ENCODE measurements at regions not wholly inside any gene's neighbourhood (a gene's known extent, or its start where the extent isn't known, plus 50 kb on each side); places are given as distances from the start of the nearest gene placed in this dataset.
A peak's percentile ranks its signal among the peaks of the same experiment; 100 is the strongest.

GRCh38 chr2:36032046-36032445, 323.5 kb upstream of the CRIM1 start:
- no peak overlapping the region for H3K9ac ChIP-seq (ENCODE audit: low read length in 5 of 5)
- no peaks in the 10 kb centered on the region for H3K36me3 ChIP-seq (ENCODE audit: control insufficient read depth in 5 of 5, insufficient read depth in 5 of 5, low read length in 5 of 5)
- no peak overlapping the region for H3K27ac ChIP-seq (ENCODE audit: low read depth, low read length)
- no peak overlapping the region for H3K4me3 ChIP-seq (ENCODE audit: low read depth in 1 of 5, low read length in 5 of 5)
- H3K9me3 ChIP-seq (ENCODE audit: control insufficient read depth in 5 of 5, low read length in 5 of 5): peaks cover 0 to 2% (median 0%) of the 10 kb centered on the region in 5 donors
- no peaks in the 10 kb centered on the region for H3K4me1 ChIP-seq (ENCODE audit: control insufficient read depth in 5 of 5, insufficient read depth in 5 of 5, low read length in 5 of 5)
- no peaks in the 10 kb centered on the region for H3K27me3 ChIP-seq (ENCODE audit: control insufficient read depth in 5 of 5, insufficient read depth in 4 of 5, low read length in 5 of 5)

GRCh38 chr2:36031471-36031870, 324.1 kb upstream of the CRIM1 start:
- H3K9ac ChIP-seq (ENCODE audit: low read length in 5 of 5): no peak overlapping the region
- no peak overlapping the region for H3K27ac ChIP-seq (ENCODE audit: low read depth, low read length)
- no peaks in the 10 kb centered on the region for H3K36me3 ChIP-seq (ENCODE audit: control insufficient read depth in 5 of 5, insufficient read depth in 5 of 5, low read length in 5 of 5)
- H3K27me3 ChIP-seq (ENCODE audit: control insufficient read depth in 5 of 5, insufficient read depth in 4 of 5, low read length in 5 of 5): no peaks in the 10 kb centered on the region
- no peak overlapping the region for H3K4me3 ChIP-seq (ENCODE audit: low read depth in 1 of 5, low read length in 5 of 5)
- no peaks in the 10 kb centered on the region for H3K9me3 ChIP-seq (ENCODE audit: control insufficient read depth in 5 of 5, low read length in 5 of 5)
- no peaks in the 10 kb centered on the region for H3K4me1 ChIP-seq (ENCODE audit: control insufficient read depth in 5 of 5, insufficient read depth in 5 of 5, low read length in 5 of 5)

DNA sequence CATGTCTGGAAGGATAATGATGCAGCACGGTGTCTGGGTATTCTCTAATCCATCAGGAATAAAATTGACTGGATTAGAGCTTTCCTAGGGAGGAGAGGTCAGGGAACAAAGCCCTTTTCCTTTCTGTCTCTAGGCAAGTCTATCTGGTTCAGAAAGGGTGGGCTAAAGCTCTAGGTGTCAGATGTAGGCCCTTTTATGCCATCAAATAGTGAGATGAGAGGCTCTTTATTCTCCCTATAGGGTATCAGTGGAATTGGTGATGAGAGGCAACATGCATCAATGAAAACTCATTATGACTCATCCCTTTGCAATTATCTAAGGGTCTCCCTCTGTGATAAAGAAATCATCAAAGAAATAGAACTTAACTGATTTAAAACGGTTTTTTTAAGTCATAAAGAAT, 328.0 kb upstream of the CRIM1 start:
- no peaks in the 10 kb centered on the region for H3K36me3 ChIP-seq (ENCODE audit: control insufficient read depth in 5 of 5, insufficient read depth in 5 of 5, low read length in 5 of 5)
- H3K27me3 ChIP-seq (ENCODE audit: control insufficient read depth in 5 of 5, insufficient read depth in 4 of 5, low read length in 5 of 5): no peaks in the 10 kb centered on the region
- no peak overlapping the region for H3K4me3 ChIP-seq (ENCODE audit: low read depth in 1 of 5, low read length in 5 of 5)
- no peak overlapping the region for H3K9ac ChIP-seq (ENCODE audit: low read length in 5 of 5)
- H3K9me3 ChIP-seq (ENCODE audit: control insufficient read depth in 5 of 5, low read length in 5 of 5): no peaks in the 10 kb centered on the region
- H3K27ac ChIP-seq (ENCODE audit: low read depth, low read length): no peak overlapping the region
- no peaks in the 10 kb centered on the region for H3K4me1 ChIP-seq (ENCODE audit: control insufficient read depth in 5 of 5, insufficient read depth in 5 of 5, low read length in 5 of 5)

DNA sequence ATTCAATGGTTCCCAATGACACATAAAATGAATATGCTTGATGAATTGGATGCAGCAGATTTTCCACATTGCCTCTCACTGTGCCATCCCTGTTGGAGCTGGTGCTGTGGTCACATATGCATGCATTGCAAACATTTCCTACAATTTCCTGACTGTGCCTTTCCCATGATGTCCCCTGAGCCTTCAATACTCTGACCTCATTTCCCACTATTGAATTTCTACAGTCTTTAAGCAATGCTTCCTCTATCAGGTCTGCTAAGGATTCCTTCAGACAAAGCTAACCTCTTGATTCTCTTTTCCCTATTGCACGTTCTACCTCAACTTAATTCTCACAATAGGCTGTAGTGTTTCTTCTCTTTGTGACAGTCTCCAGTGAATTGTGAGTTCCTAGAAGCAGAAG, 342.5 kb upstream of the CRIM1 start:
- Histone ChIP-seq H3K9me3 (ENCODE audit: control insufficient read depth in 5 of 5, low read length in 5 of 5) (no peaks in the 10 kb centered on the region), H3K36me3 (ENCODE audit: control insufficient read depth in 5 of 5, insufficient read depth in 5 of 5, low read length in 5 of 5) (no peaks in the 10 kb centered on the region), H3K4me1 (ENCODE audit: control insufficient read depth in 5 of 5, insufficient read depth in 5 of 5, low read length in 5 of 5) (peaks cover 0 to 17% (median 0%) of the 10 kb centered on the region in 5 donors), H3K27me3 (ENCODE audit: control insufficient read depth in 5 of 5, insufficient read depth in 4 of 5, low read length in 5 of 5) (no peaks in the 10 kb centered on the region), H3K4me3 (ENCODE audit: low read depth in 1 of 5, low read length in 5 of 5) (no peak overlapping the region), H3K27ac (ENCODE audit: low read depth, low read length) (peak overlapping the region; percentile 34), H3K9ac (ENCODE audit: low read length in 5 of 5) (no peak overlapping the region)

GRCh38 chr2:36006444-36006843, 349.1 kb upstream of the CRIM1 start:
- no peaks in the 10 kb centered on the region for H3K9me3 ChIP-seq (ENCODE audit: control insufficient read depth in 5 of 5, low read length in 5 of 5)
- H3K27ac ChIP-seq (ENCODE audit: low read depth, low read length): no peak overlapping the region
- no peaks in the 10 kb centered on the region for H3K27me3 ChIP-seq (ENCODE audit: control insufficient read depth in 5 of 5, insufficient read depth in 4 of 5, low read length in 5 of 5)
- no peak overlapping the region for H3K4me3 ChIP-seq (ENCODE audit: low read depth in 1 of 5, low read length in 5 of 5)
- H3K36me3 ChIP-seq (ENCODE audit: control insufficient read depth in 5 of 5, insufficient read depth in 5 of 5, low read length in 5 of 5): no peaks in the 10 kb centered on the region
- no peak overlapping the region for H3K9ac ChIP-seq (ENCODE audit: low read length in 5 of 5)
- H3K4me1 ChIP-seq (ENCODE audit: control insufficient read depth in 5 of 5, insufficient read depth in 5 of 5, low read length in 5 of 5): peaks cover 0 to 3% (median 0%) of the 10 kb centered on the region in 5 donors

- H3K27me3 ChIP-seq (ENCODE audit: control insufficient read depth in 5 of 5, insufficient read depth in 4 of 5, low read length in 5 of 5): peaks cover 0 to 6% (median 0%) of the 10 kb centered on the region in 5 donors
- H3K4me1 ChIP-seq (ENCODE audit: control insufficient read depth in 5 of 5, insufficient read depth in 5 of 5, low read length in 5 of 5): no peaks in the 10 kb centered on the region
- no peaks in the 10 kb centered on the region for H3K36me3 ChIP-seq (ENCODE audit: control insufficient read depth in 5 of 5, insufficient read depth in 5 of 5, low read length in 5 of 5)
- H3K4me3 ChIP-seq (ENCODE audit: low read depth in 1 of 5, low read length in 5 of 5): no peak overlapping the region
- no peak overlapping the region for H3K9ac ChIP-seq (ENCODE audit: low read length in 5 of 5)
- no peaks in the 10 kb centered on the region for H3K9me3 ChIP-seq (ENCODE audit: control insufficient read depth in 5 of 5, low read length in 5 of 5)
- no peak overlapping the region for H3K27ac ChIP-seq (ENCODE audit: low read depth, low read length)
Measured at GRCh38 chr2:36002941-36003340, 352.6 kb upstream of the CRIM1 start.

DNA sequence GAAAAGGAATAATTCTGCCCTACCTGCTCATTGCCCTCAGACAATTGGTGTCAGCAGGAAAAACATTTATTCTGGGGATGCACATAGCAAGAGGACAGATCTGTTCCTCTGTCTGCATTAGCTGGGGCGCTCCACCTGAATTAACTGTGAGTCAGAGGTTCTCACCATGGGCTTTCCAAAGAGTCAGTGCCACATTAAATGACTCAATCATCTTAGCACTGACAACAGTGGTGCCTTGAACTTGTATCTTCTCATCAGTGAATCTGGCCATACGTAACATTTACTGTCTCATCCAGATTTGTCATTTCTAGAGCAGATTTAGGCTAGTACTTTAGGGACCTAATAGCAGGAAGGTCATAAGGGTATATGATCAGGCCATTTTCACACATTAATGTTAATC, 358.1 kb upstream of the CRIM1 start:
- no peak overlapping the region for H3K27ac ChIP-seq (ENCODE audit: low read depth, low read length)
- H3K9me3 ChIP-seq (ENCODE audit: control insufficient read depth in 5 of 5, low read length in 5 of 5): peaks cover 0 to 3% (median 0%) of the 10 kb centered on the region in 5 donors
- no peak overlapping the region for H3K9ac ChIP-seq (ENCODE audit: low read length in 5 of 5)
- H3K27me3 ChIP-seq (ENCODE audit: control insufficient read depth in 5 of 5, insufficient read depth in 4 of 5, low read length in 5 of 5): peaks cover 0 to 6% (median 0%) of the 10 kb centered on the region in 5 donors
- no peaks in the 10 kb centered on the region for H3K4me1 ChIP-seq (ENCODE audit: control insufficient read depth in 5 of 5, insufficient read depth in 5 of 5, low read length in 5 of 5)
- H3K36me3 ChIP-seq (ENCODE audit: control insufficient read depth in 5 of 5, insufficient read depth in 5 of 5, low read length in 5 of 5): no peaks in the 10 kb centered on the region
- no peak overlapping the region for H3K4me3 ChIP-seq (ENCODE audit: low read depth in 1 of 5, low read length in 5 of 5)

DNA sequence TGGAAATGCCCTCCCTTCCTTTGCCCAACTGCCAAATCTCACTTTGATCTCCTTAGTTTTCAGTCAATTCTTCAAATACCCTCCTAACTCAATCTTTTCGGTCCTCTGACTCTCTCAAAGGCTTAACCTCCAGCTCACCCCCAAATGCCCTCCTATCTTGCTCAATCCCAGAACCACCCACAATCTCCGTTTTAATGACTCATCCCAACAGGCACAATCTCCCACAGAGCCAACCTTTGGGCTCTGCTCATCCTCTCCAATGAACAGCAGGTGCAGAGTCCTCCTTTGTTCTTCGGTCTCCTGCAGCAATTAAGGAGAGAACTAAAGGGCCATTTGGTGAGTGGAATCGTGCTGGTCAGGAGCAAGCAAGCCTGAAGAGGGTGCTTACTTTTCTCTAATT, 366.1 kb upstream of the CRIM1 start:
- Histone ChIP-seq H3K9ac (ENCODE audit: low read length in 5 of 5) (no peak overlapping the region), H3K4me3 (ENCODE audit: low read depth in 1 of 5, low read length in 5 of 5) (no peak overlapping the region), H3K27ac (ENCODE audit: low read depth, low read length) (no peak overlapping the region), H3K27me3 (ENCODE audit: control insufficient read depth in 5 of 5, insufficient read depth in 4 of 5, low read length in 5 of 5) (no peaks in the 10 kb centered on the region), H3K9me3 (ENCODE audit: control insufficient read depth in 5 of 5, low read length in 5 of 5) (peaks cover 0 to 2% (median 0%) of the 10 kb centered on the region in 5 donors), H3K36me3 (ENCODE audit: control insufficient read depth in 5 of 5, insufficient read depth in 5 of 5, low read length in 5 of 5) (no peaks in the 10 kb centered on the region), H3K4me1 (ENCODE audit: control insufficient read depth in 5 of 5, insufficient read depth in 5 of 5, low read length in 5 of 5) (no peaks in the 10 kb centered on the region)

GRCh38 chr2:35989040-35989439, 366.5 kb upstream of the CRIM1 start:
- Histone ChIP-seq H3K4me3 (ENCODE audit: low read depth in 1 of 5, low read length in 5 of 5) (no peak overlapping the region), H3K9ac (ENCODE audit: low read length in 5 of 5) (no peak overlapping the region), H3K9me3 (ENCODE audit: control insufficient read depth in 5 of 5, low read length in 5 of 5) (peaks cover 0 to 2% (median 0%) of the 10 kb centered on the region in 5 donors), H3K36me3 (ENCODE audit: control insufficient read depth in 5 of 5, insufficient read depth in 5 of 5, low read length in 5 of 5) (no peaks in the 10 kb centered on the region), H3K4me1 (ENCODE audit: control insufficient read depth in 5 of 5, insufficient read depth in 5 of 5, low read length in 5 of 5) (no peaks in the 10 kb centered on the region), H3K27me3 (ENCODE audit: control insufficient read depth in 5 of 5, insufficient read depth in 4 of 5, low read length in 5 of 5) (no peaks in the 10 kb centered on the region), H3K27ac (ENCODE audit: low read depth, low read length) (no peak overlapping the region)

GRCh38 chr2:35986871-35987270, 368.7 kb upstream of the CRIM1 start:
- Histone ChIP-seq H3K36me3 (ENCODE audit: control insufficient read depth in 5 of 5, insufficient read depth in 5 of 5, low read length in 5 of 5) (no peaks in the 10 kb centered on the region), H3K27ac (ENCODE audit: low read depth, low read length) (no peak overlapping the region), H3K4me1 (ENCODE audit: control insufficient read depth in 5 of 5, insufficient read depth in 5 of 5, low read length in 5 of 5) (no peaks in the 10 kb centered on the region), H3K9ac (ENCODE audit: low read length in 5 of 5) (no peak overlapping the region), H3K27me3 (ENCODE audit: control insufficient read depth in 5 of 5, insufficient read depth in 4 of 5, low read length in 5 of 5) (no peaks in the 10 kb centered on the region), H3K4me3 (ENCODE audit: low read depth in 1 of 5, low read length in 5 of 5) (no peak overlapping the region), H3K9me3 (ENCODE audit: control insufficient read depth in 5 of 5, low read length in 5 of 5) (no peaks in the 10 kb centered on the region)

- H3K4me3 ChIP-seq (ENCODE audit: low read depth in 1 of 5, low read length in 5 of 5): peak overlapping the region in 1 of 5 donors; percentile 11
Measured at GRCh38 chr2:35978218-35978617, 377.4 kb upstream of the CRIM1 start.

More at GRCh38 chr2:35978218-35978617, 377.4 kb upstream of the CRIM1 start:
- H3K27me3 ChIP-seq (ENCODE audit: control insufficient read depth in 5 of 5, insufficient read depth in 4 of 5, low read length in 5 of 5): peaks cover 0 to 4% (median 0%) of the 10 kb centered on the region in 5 donors
- no peaks in the 10 kb centered on the region for H3K9me3 ChIP-seq (ENCODE audit: control insufficient read depth in 5 of 5, low read length in 5 of 5)
- H3K36me3 ChIP-seq (ENCODE audit: control insufficient read depth in 5 of 5, insufficient read depth in 5 of 5, low read length in 5 of 5): no peaks in the 10 kb centered on the region
- no peak overlapping the region for H3K9ac ChIP-seq (ENCODE audit: low read length in 5 of 5)
- H3K27ac ChIP-seq (ENCODE audit: low read depth, low read length): no peak overlapping the region
- H3K4me1 ChIP-seq (ENCODE audit: control insufficient read depth in 5 of 5, insufficient read depth in 5 of 5, low read length in 5 of 5): no peaks in the 10 kb centered on the region

Measured in subcutaneous abdominal adipose tissue (tissue), 5 donors.